SK-N-SH treated with all-trans-retinoic acid at 6 μM for 48 hours (cell line): ENCODE measurements at regions not wholly inside any gene's neighbourhood (a gene's known extent, or its start where the extent isn't known, plus 50 kb on each side); places are given as distances from the start of the nearest gene placed in this dataset.

Experiments used
- ATAC-seq: fragments of 200-7000 bp; cut with Tn5 transposase; 3 replicates; pipeline ENCODE4 v1.9.1; 2020; ENCODE audit warnings: mild to moderate bottlenecking, moderate library complexity
- ARNTL ChIP-seq: fragments of 450-650 bp; formaldehyde crosslinking; IDR thresholded peaks from 2 replicates; pipeline ENCODE4 v1.5.0; 2020; ENCODE audit warnings: low read depth, mild to moderate bottlenecking, moderate library complexity, borderline replicate concordance
- BACH2 ChIP-seq: fragments of 250-450 bp; sonication (Bioruptor Pico); IDR thresholded peaks from 2 replicates; pipeline ENCODE4 v1.9.0; 2021; ENCODE audit warnings: mild to moderate bottlenecking, borderline replicate concordance
- GLIS3 ChIP-seq: fragments of 250-450 bp; sonication (Bioruptor Pico); IDR thresholded peaks from 2 replicates; pipeline ENCODE4 v1.5.0; 2020; ENCODE audit warnings: mild to moderate bottlenecking, moderate library complexity
- ISL1 ChIP-seq: fragments of 250-450 bp; sonication (Bioruptor Pico); IDR thresholded peaks from 2 replicates; pipeline ENCODE4 v2.1.2; 2022; ENCODE audit warnings: mild to moderate bottlenecking, moderate library complexity
- OSR1 ChIP-seq: fragments of 250-450 bp; sonication (Bioruptor Pico); IDR thresholded peaks from 2 replicates; pipeline ENCODE4 v1.8.0; 2022; ENCODE audit warnings: moderate library complexity, mild to moderate bottlenecking, inconsistent platforms
- PPARA ChIP-seq: fragments of 250-450 bp; sonication (Bioruptor Pico); IDR thresholded peaks from 2 replicates; pipeline ENCODE4 v1.5.0; 2020; ENCODE audit warnings: mild to moderate bottlenecking, borderline replicate concordance
- SNAI2 ChIP-seq: fragments of 250-450 bp; sonication (Bioruptor Pico); IDR thresholded peaks from 2 replicates; pipeline ENCODE4 v1.5.0; 2020; ENCODE audit warnings: mild to moderate bottlenecking, moderate library complexity
- TCF4 ChIP-seq: fragments of 250-450 bp; sonication (Bioruptor Pico); IDR thresholded peaks from 2 replicates; pipeline ENCODE4 v1.8.0; 2021; ENCODE audit warnings: mild to moderate bottlenecking, moderate library complexity, borderline replicate concordance
- TOX ChIP-seq: fragments of 250-450 bp; sonication (Bioruptor Pico); IDR thresholded peaks from 2 replicates; pipeline ENCODE4 v1.8.0; 2021; ENCODE audit warnings: mild to moderate bottlenecking, moderate library complexity, borderline replicate concordance
- ZC3H10 ChIP-seq: fragments of 250-450 bp; sonication (Bioruptor Pico); IDR thresholded peaks from 2 replicates; pipeline ENCODE4 v1.5.1; 2021; ENCODE audit warnings: mild to moderate bottlenecking, moderate library complexity
- ZFP30 ChIP-seq: fragments of 450-650 bp; formaldehyde crosslinking; IDR thresholded peaks from 2 replicates; pipeline ENCODE4 v1.5.0; 2022; ENCODE audit warnings: mild to moderate bottlenecking, moderate library complexity
- ZNF565 ChIP-seq: fragments of 450-650 bp; formaldehyde crosslinking; conservative IDR thresholded peaks from 2 replicates; pipeline ENCODE4 v1.5.0; 2020; ENCODE audit warnings: low read depth, mild to moderate bottlenecking, moderate library complexity
- ZNF70 ChIP-seq: fragments of 450-650 bp; formaldehyde crosslinking; IDR thresholded peaks from 2 replicates; pipeline ENCODE4 v1.5.0; 2020; ENCODE audit warnings: mild to moderate bottlenecking, moderate library complexity
- ZNF8 ChIP-seq: fragments of 450-650 bp; formaldehyde crosslinking; IDR thresholded peaks from 2 replicates; pipeline ENCODE4 v1.5.0; 2020; ENCODE audit warnings: mild to moderate bottlenecking, moderate library complexity
- TF ChIP-seq, protein P1 (sequence below): fragments of 250-450 bp; sonication (Bioruptor Pico); IDR thresholded peaks from 2 replicates; pipeline ENCODE4 v1.5.0; 2020; ENCODE audit warnings: mild to moderate bottlenecking, moderate library complexity
- TF ChIP-seq, protein P2 (sequence below): fragments of 250-450 bp; sonication (Bioruptor Pico); IDR thresholded peaks from 2 replicates; pipeline ENCODE4 v1.8.0; 2021; ENCODE audit warnings: low read depth, mild to moderate bottlenecking, moderate library complexity, borderline replicate concordance
- TF ChIP-seq, protein P3 (sequence below): fragments of 250-450 bp; sonication (Bioruptor Pico); IDR thresholded peaks from 2 replicates; pipeline ENCODE4 v1.5.1; 2020; ENCODE audit warnings: low read depth, mild to moderate bottlenecking, moderate library complexity
- TF ChIP-seq, protein P4 (sequence below): fragments of 250-450 bp; sonication (Bioruptor Pico); IDR thresholded peaks from 2 replicates; pipeline ENCODE4 v1.8.0; 2020; ENCODE audit warnings: mild to moderate bottlenecking, moderate library complexity, borderline replicate concordance

DNA sequence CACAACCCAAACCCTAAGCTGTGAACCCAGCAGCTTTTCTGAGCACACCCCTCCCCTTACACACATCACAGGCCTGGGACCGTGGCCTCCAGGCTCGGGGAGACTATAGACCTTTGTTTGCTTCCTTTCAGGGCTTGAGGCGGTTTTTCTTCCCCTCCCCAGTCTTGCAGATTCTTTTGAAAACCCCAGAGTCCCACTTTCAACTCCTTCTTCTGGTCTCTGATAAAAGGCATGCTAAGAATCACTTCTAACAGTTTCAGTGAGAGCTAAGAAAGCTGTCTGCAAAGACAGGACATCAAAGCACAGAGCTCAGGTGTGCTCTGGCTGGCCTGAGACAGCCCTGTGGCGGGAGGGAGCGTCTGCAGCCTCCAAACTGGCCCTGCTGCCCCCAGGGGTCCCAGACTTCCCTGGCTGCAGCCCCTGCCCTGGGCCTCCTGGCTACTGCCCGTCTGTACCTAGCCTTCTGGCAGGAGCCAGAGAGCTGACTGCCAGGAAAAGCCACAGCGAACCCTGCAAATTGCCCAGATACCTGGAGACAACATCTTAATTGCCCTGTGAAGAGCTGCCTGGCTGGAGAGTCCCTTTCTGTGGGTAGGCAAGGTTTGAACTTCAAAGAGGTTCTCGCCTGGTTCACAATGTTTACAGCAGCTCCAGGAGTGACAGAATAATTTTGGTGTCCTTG is 138.9 kb downstream of the GADD45G start (continued):
- TF ChIP-seq, protein P1, sequence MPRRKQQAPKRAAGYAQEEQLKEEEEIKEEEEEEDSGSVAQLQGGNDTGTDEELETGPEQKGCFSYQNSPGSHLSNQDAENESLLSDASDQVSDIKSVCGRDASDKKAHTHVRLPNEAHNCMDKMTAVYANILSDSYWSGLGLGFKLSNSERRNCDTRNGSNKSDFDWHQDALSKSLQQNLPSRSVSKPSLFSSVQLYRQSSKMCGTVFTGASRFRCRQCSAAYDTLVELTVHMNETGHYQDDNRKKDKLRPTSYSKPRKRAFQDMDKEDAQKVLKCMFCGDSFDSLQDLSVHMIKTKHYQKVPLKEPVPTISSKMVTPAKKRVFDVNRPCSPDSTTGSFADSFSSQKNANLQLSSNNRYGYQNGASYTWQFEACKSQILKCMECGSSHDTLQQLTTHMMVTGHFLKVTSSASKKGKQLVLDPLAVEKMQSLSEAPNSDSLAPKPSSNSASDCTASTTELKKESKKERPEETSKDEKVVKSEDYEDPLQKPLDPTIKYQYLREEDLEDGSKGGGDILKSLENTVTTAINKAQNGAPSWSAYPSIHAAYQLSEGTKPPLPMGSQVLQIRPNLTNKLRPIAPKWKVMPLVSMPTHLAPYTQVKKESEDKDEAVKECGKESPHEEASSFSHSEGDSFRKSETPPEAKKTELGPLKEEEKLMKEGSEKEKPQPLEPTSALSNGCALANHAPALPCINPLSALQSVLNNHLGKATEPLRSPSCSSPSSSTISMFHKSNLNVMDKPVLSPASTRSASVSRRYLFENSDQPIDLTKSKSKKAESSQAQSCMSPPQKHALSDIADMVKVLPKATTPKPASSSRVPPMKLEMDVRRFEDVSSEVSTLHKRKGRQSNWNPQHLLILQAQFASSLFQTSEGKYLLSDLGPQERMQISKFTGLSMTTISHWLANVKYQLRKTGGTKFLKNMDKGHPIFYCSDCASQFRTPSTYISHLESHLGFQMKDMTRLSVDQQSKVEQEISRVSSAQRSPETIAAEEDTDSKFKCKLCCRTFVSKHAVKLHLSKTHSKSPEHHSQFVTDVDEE (CRISPR knock-in tag), result no peak

DNA sequence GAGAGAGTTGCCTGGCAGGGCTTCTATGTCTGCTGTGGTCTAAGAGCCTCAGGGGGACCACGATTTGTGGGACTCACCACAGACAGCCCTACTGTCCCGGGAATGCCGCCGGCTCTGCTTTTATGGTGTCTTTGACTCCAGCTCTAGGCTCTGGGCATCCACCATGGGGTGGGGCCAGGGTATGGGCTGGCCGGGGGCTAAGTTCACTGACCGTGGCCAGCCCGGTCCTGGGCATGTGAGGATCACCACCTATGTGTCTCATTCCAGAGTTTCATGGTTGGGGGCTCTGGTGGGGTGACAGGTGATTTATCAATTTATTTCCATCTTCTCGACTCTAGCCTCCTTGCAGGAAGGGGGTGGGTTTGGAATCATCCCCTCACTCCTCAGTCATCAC is 139.4 kb downstream of the GADD45G start:
- TF ChIP-seq, protein P2, sequence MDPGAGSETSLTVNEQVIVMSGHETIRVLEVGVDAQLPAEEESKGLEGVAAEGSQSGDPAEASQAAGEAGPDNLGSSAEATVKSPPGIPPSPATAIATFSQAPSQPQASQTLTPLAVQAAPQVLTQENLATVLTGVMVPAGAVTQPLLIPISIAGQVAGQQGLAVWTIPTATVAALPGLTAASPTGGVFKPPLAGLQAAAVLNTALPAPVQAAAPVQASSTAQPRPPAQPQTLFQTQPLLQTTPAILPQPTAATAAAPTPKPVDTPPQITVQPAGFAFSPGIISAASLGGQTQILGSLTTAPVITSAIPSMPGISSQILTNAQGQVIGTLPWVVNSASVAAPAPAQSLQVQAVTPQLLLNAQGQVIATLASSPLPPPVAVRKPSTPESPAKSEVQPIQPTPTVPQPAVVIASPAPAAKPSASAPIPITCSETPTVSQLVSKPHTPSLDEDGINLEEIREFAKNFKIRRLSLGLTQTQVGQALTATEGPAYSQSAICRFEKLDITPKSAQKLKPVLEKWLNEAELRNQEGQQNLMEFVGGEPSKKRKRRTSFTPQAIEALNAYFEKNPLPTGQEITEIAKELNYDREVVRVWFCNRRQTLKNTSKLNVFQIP (CRISPR knock-in tag), result no peak
- TF ChIP-seq ZFP30 (no peak), SNAI2 (CRISPR knock-in tag) (no peak), BACH2 (CRISPR knock-in tag) (no peak), ISL1 (CRISPR knock-in tag) (no peak), GLIS3 (no peak), ZNF8 (CRISPR knock-in tag) (no peak), ZNF70 (CRISPR knock-in tag) (no peak), ZC3H10 (no peak), OSR1 (CRISPR knock-in tag) (no peak), PPARA (CRISPR knock-in tag) (no peak), TOX (CRISPR knock-in tag) (no peak), ARNTL (no peak), TCF4 (CRISPR knock-in tag) (no peak), ZNF565 (CRISPR knock-in tag) (no peak)
- TF ChIP-seq, protein P3, sequence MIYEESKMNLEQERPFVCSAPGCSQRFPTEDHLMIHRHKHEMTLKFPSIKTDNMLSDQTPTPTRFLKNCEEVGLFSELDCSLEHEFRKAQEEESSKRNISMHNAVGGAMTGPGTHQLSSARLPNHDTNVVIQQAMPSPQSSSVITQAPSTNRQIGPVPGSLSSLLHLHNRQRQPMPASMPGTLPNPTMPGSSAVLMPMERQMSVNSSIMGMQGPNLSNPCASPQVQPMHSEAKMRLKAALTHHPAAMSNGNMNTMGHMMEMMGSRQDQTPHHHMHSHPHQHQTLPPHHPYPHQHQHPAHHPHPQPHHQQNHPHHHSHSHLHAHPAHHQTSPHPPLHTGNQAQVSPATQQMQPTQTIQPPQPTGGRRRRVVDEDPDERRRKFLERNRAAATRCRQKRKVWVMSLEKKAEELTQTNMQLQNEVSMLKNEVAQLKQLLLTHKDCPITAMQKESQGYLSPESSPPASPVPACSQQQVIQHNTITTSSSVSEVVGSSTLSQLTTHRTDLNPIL (CRISPR knock-in tag), result no peak
- TF ChIP-seq, protein P1 (CRISPR knock-in tag), result no peak
- TF ChIP-seq, protein P4, sequence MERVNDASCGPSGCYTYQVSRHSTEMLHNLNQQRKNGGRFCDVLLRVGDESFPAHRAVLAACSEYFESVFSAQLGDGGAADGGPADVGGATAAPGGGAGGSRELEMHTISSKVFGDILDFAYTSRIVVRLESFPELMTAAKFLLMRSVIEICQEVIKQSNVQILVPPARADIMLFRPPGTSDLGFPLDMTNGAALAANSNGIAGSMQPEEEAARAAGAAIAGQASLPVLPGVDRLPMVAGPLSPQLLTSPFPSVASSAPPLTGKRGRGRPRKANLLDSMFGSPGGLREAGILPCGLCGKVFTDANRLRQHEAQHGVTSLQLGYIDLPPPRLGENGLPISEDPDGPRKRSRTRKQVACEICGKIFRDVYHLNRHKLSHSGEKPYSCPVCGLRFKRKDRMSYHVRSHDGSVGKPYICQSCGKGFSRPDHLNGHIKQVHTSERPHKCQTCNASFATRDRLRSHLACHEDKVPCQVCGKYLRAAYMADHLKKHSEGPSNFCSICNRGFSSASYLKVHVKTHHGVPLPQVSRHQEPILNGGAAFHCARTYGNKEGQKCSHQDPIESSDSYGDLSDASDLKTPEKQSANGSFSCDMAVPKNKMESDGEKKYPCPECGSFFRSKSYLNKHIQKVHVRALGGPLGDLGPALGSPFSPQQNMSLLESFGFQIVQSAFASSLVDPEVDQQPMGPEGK (CRISPR knock-in tag), result no peak
- TF ChIP-seq, all 23 proteins: peak for 0
- no peak for ATAC-seq

DNA sequence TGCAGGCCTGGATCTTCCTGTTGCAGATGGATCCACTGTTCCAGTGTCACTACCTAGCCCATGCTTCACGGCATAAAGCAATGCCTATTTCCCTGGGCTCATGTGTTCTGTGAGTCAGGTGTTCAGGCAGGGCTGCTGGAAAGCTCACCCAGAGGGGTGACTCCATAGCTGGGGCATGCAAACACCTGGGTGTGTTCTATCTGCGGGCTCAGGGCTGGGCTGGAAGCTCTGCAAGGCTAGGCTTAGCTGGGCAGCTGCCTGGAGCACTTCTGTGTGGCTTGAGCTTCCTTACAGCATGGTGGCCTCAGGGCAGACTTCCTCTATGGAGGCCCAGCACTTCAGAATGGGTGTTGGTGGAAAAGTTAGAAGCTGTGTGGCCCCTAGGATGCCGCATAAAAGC is 139.9 kb downstream of the GADD45G start:
- no peak for ATAC-seq
- TF ChIP-seq ISL1 (CRISPR knock-in tag) (no peak), ZFP30 (no peak), ZNF565 (CRISPR knock-in tag) (0 out of 2 replicates have a peak, but pooled peaks have one; percentile 66)
